CD14-positive monocyte (primary cell): ENCODE measurements at regions not wholly inside any gene's neighbourhood (a gene's known extent, or its start where the extent isn't known, plus 50 kb on each side); places are given as distances from the start of the nearest gene placed in this dataset.

Experiments used
- DNase-seq, 3 donors: peaks; one replicate each; pipeline ENCODE4 v3.0.0-alpha.2; 2011 to 2022
- H2AFZ ChIP-seq: 2 replicates; pipeline ENCODE4 v1.6.0; 2012; ENCODE audit warnings: mild to moderate bottlenecking, low read depth, low read length, inconsistent platforms; ENCODE audit not compliant: insufficient read depth, poor library complexity, severe bottlenecking
- H3K27ac ChIP-seq, 2 donors: 1 replicate in 1 of 2; 2 replicates in 1 of 2; pipeline ENCODE4 v1.5.1; 2012 to 2013; ENCODE audit warnings: low read length in 2 of 2, control low read depth in 1 of 2, inconsistent platforms in 1 of 2, low read depth in 1 of 2, mild to moderate bottlenecking in 1 of 2
- H3K27me3 ChIP-seq, 2 donors: one replicate each; pipeline versions ENCODE4 v1.6.0 to v1.6.1; 2011 to 2013; ENCODE audit warnings: low read length in 2 of 2; ENCODE audit not compliant: control insufficient read depth in 2 of 2, insufficient read depth in 2 of 2
- H3K36me3 ChIP-seq, 2 donors: replicated peaks in 1 of 2; 1 replicate in 1 of 2; 2 replicates in 1 of 2; pipeline versions ENCODE4 v1.5.1 to v1.6.1; 2012 to 2013; ENCODE audit warnings: low read length in 2 of 2, control low read depth in 1 of 2, inconsistent platforms in 1 of 2, mild to moderate bottlenecking in 1 of 2; ENCODE audit not compliant: insufficient read depth in 2 of 2, control insufficient read depth in 1 of 2
- H3K4me1 ChIP-seq, 2 donors: 1 replicate in 1 of 2; 2 replicates in 1 of 2; pipeline versions ENCODE4 v1.5.1 to v1.6.1; 2012 to 2013; ENCODE audit warnings: low read length in 2 of 2, control low read depth in 1 of 2, inconsistent platforms in 1 of 2, mild to moderate bottlenecking in 1 of 2, moderate library complexity in 1 of 2; ENCODE audit not compliant: insufficient read depth in 2 of 2, control insufficient read depth in 1 of 2
- H3K4me2 ChIP-seq: replicated peaks from 2 replicates; pipeline ENCODE3; 2012; ENCODE audit warnings: low read length, moderate library complexity, mild to moderate bottlenecking; ENCODE audit not compliant: poor library complexity, severe bottlenecking; ENCODE audit errors: extremely low read depth
- H3K4me3 ChIP-seq, 3 experiments: fragments of 200-600 bp in 1 of 3; sonication (generic) in 1 of 3; replicated peaks in 1 of 3; 1 replicate in 2 of 3; 2 replicates in 1 of 3; pipeline ENCODE4 v1.5.1; 2011 to 2013; ENCODE audit warnings: low read length in 3 of 3, mild to moderate bottlenecking in 3 of 3, control low read depth in 2 of 3, low read depth in 2 of 3, inconsistent platforms in 1 of 3, moderate library complexity in 1 of 3
- H3K79me2 ChIP-seq: 2 replicates; pipeline ENCODE4 v1.6.0; 2012; ENCODE audit warnings: mild to moderate bottlenecking, control low read depth, inconsistent platforms, low read length, moderate library complexity; ENCODE audit not compliant: insufficient read depth
- H3K9ac ChIP-seq: 2 replicates; pipeline ENCODE4 v1.6.0; 2017; ENCODE audit warnings: low read length, mild to moderate bottlenecking; ENCODE audit not compliant: insufficient read depth, poor library complexity, severe bottlenecking
- H3K9me3 ChIP-seq, 2 donors: replicated peaks in 1 of 2; 1 replicate in 1 of 2; 2 replicates in 1 of 2; pipeline versions ENCODE4 v1.5.1 to v1.6.1; 2012 to 2013; ENCODE audit warnings: low read length in 2 of 2, control low read depth in 1 of 2; ENCODE audit not compliant: control insufficient read depth in 1 of 2, insufficient read depth in 1 of 2
- H4K20me1 ChIP-seq: 2 replicates; pipeline ENCODE4 v1.6.0; 2012; ENCODE audit warnings: mild to moderate bottlenecking, low read length, control low read depth, moderate library complexity; ENCODE audit not compliant: insufficient read depth
- H3K27ac Mint-ChIP-seq, 7 donors: one replicate each; pipeline ENCODE4 v1.8.0; 2020; ENCODE audit warnings: mild to moderate bottlenecking in 7 of 7, mixed read lengths in 7 of 7, moderate library complexity in 6 of 7, inconsistent platforms in 2 of 7
- H3K27me3 Mint-ChIP-seq, 3 donors: one replicate each; pipeline ENCODE4 v1.8.0; 2021 to 2022; ENCODE audit warnings: low read depth in 3 of 3, mild to moderate bottlenecking in 3 of 3, mixed read lengths in 3 of 3, moderate library complexity in 3 of 3, inconsistent platforms in 1 of 3
- H3K36me3 Mint-ChIP-seq, 2 donors: one replicate each; pipeline ENCODE4 v1.8.0; 2020; ENCODE audit warnings: mixed read lengths in 2 of 2, inconsistent platforms in 1 of 2, mild to moderate bottlenecking in 1 of 2
- H3K4me1 Mint-ChIP-seq: one replicate; pipeline ENCODE4 v1.8.0; 2020; ENCODE audit warnings: mild to moderate bottlenecking, mixed read lengths
- H3K4me3 Mint-ChIP-seq, 2 donors: one replicate each; pipeline ENCODE4 v1.8.0; 2020; ENCODE audit warnings: mild to moderate bottlenecking in 2 of 2, mixed read lengths in 2 of 2, moderate library complexity in 1 of 2
- H3K9me3 Mint-ChIP-seq, 7 donors: one replicate each; pipeline ENCODE4 v1.8.0; 2020 to 2022; ENCODE audit warnings: mixed read lengths in 7 of 7, mild to moderate bottlenecking in 6 of 7, moderate library complexity in 6 of 7, inconsistent platforms in 2 of 7
- CTCF ChIP-seq: fragments of 200-600 bp; IDR thresholded peaks from one replicate; pipeline ENCODE4 v1.8.0; 2022; ENCODE audit warnings: antibody characterized with exemption, mild to moderate bottlenecking
- WGBS: methylation state at CpG from one replicate; pipeline ENCODE4 v1.1.5; 2013; ENCODE audit warnings: missing lambda C conversion rate; ENCODE audit not compliant: insufficient coverage; 5-methylcytosine and 5-hydroxymethylcytosine counted together
- intact Hi-C, 2 donors: fragments of 100-400 bp; cut with micrococcal nuclease; formaldehyde crosslinking; loops; one replicate each; pipeline versions ENCODE4 v1.15.0 to v1.15.1; 2023

GRCh38 chr5:73274881-73275663 lies 102.1 kb downstream of the TMEM174 start:
- Histone ChIP-seq H3K9me3 (no peaks in the 10 kb centered on the region), H3K79me2 (no peaks in the 10 kb centered on the region), H3K4me1 (no peaks in the 10 kb centered on the region), H3K27me3 (peaks cover 15 to 21% of the 10 kb centered on the region in 2 donors), H4K20me1 (no peaks in the 10 kb centered on the region), H3K36me3 (no peaks in the 10 kb centered on the region), H3K27ac (no peak overlapping the region), H3K4me3 (no peak overlapping the region), H3K4me2 (no peak overlapping the region), H3K9ac (no peak overlapping the region), H2AFZ (no peak overlapping the region)
- no peak overlapping the region for H3K4me3 Mint-ChIP-seq
- H3K27ac Mint-ChIP-seq = peak overlapping the region in 1 of 7 donors; percentile 37
- H3K9me3 Mint-ChIP-seq = peaks cover 0 to 6% (median 2%) of the 10 kb centered on the region in 7 donors
- H3K27me3 Mint-ChIP-seq = peaks cover 23 to 39% (median 29%) of the 10 kb centered on the region in 3 donors
- no peak for TF ChIP-seq CTCF
- no peak for DNase-seq
- H3K4me1 Mint-ChIP-seq = no peaks in the 10 kb centered on the region
- 71% methylated on average over 6 of the region's 15 CpGs for WGBS
- H3K36me3 Mint-ChIP-seq = no peaks in the 10 kb centered on the region
- intact Hi-C loops = no loop called here

GRCh38 chr5:73274121-73274520 lies 101.1 kb downstream of the TMEM174 start:
- Histone ChIP-seq H3K4me3 (no peak overlapping the region), H3K9ac (no peak overlapping the region), H3K4me1 (no peaks in the 10 kb centered on the region), H3K79me2 (no peaks in the 10 kb centered on the region), H4K20me1 (no peaks in the 10 kb centered on the region), H3K4me2 (no peak overlapping the region), H3K27ac (no peak overlapping the region), H3K27me3 (peaks cover 10 to 18% of the 10 kb centered on the region in 2 donors), H3K36me3 (no peaks in the 10 kb centered on the region), H2AFZ (no peak overlapping the region), H3K9me3 (no peaks in the 10 kb centered on the region)
- no CpG with 5 or more reads among the region's 3 CpGs for WGBS
- Mint-ChIP-seq H3K36me3 (no peaks in the 10 kb centered on the region), H3K27me3 (peaks cover 20 to 36% (median 28%) of the 10 kb centered on the region in 3 donors), H3K9me3 (peaks cover 0 to 11% (median 3%) of the 10 kb centered on the region in 7 donors), H3K4me3 (no peak overlapping the region), H3K4me1 (no peaks in the 10 kb centered on the region), H3K27ac (no peak overlapping the region)
- TF ChIP-seq CTCF = no peak
- no peak for DNase-seq
- intact Hi-C loops = no loop called here
